Stimulated activated CD4-positive, alpha-beta T cell treated with anti-CD3 and anti-CD28 coated beads, Interleukin-4, amount 100 ng/mL, for 4 hours (primary cell): ENCODE measurements at regions not wholly inside any gene's neighbourhood (a gene's known extent, or its start where the extent isn't known, plus 50 kb on each side); places are given as distances from the start of the nearest gene placed in this dataset.

ENCODE experiments used
- DNase-seq, 2 experiments: peaks; one replicate each; pipeline ENCODE4 v3.0.0-alpha.2; 2020

DNA sequence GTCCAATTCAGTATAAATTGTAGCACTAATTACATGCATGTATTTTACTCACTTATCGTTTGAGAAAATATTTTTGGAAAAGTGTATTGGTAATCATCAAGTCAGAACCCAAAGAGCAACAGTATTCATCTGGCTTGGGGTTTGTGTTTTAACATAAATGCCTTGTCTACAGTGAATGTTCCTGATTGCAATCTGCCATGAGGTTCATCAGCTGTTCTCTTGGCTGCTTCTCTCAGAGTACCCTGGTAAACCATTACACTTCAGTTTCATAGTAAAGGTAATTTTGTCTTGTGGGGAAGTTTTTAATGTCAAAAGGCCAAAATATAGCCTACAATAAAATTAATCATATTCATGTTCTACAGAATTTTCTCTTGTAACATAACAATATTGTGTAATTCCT lies 150.3 kb downstream of the IFI44 start:
- no peak for DNase-seq

- DNase-seq: no peak
Measured at GRCh38 chr1:78814176-78814575, 164.5 kb downstream of the IFI44 start.

- no peak for DNase-seq
Measured at GRCh38 chr1:78825561-78825960, 175.9 kb downstream of the IFI44 start.

GRCh38 chr1:78829644-78830043 lies 176.9 kb downstream of the ADGRL4 start:
- no peak for DNase-seq

DNA sequence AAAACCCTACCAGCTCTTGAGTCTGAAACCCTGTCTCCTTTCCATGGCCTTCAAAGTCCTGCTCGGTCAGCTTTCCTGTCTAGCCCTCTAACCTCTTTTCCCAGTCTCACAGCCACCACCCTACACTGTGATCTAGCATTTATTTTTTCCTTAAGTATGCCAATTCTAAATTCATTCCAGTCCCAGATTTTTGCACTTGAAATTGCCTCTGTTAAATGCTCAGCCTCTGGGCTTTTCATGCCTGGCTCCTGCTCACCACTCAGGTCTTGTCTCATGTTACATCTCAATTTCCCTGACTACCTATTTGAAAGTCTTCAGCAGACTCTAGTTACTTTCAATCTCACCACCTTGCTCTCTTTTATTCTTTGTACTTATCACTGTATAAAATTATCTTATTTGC lies 176.2 kb downstream of the ADGRL4 start:
- no peak for DNase-seq

DNA sequence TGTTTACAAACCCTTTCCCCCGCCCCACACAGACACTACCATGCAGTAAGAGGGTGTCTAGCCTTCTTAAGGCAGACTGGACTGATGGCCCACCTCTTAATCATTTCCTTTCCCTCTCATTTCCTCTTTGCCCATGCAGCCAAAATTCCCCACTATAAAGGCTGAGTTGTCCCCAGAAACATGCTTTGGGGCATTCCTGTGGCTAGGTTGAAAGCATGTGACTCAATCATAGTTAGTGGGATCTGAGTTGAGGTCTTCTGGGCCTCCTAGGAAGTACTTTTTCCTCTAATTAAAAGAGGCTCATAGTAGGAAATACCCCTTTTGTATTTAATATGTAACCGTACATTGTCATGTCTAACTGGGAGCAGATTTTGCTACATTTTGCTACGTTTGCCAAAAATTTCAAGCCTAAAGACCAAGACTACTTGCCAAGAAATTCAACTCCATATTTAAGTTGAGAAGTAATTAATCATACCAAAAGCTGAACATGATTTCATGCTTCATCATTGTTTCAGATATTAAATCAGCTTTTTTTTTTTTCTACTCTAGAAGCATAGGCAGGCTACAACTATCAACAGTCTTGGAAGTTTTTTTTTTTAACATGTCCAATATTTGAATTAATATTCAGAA lies 174.7 kb downstream of the ADGRL4 start:
- no peak for DNase-seq

- no peak for DNase-seq
Measured at GRCh38 chr1:78833491-78833890, 173.0 kb downstream of the ADGRL4 start.

- no peak for DNase-seq
Measured at GRCh38 chr1:78834201-78834741, 172.3 kb downstream of the ADGRL4 start.

DNA sequence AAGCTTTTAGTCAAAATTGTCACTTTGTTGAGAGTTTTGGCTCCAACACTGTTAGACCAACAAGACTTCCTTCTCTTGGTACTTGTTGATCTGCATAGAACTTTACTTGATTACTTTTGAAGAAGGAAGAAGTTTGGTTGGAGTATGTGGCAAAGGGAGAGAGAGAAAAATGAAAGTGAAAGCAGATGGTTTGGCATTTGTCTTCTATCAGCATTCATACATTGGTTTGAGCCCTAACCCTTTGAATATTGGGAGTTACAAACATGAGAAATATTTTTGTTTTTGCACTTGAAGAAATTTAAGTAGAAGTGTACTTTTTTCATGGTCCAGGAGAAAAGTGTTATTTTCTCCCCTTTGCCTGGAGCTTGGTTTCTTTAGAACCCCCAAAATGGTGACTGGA lies 169.8 kb downstream of the ADGRL4 start:
- DNase-seq: no peak

GRCh38 chr1:78839704-78840277 lies 166.7 kb downstream of the ADGRL4 start:
- peak in 1 of 2 experiments; percentile 1 for DNase-seq
